HepG2 (cell line): ENCODE measurements at regions not wholly inside any gene's neighbourhood (a gene's known extent, or its start where the extent isn't known, plus 50 kb on each side); places are given as distances from the start of the nearest gene placed in this dataset.

Source experiments
- ATAC-seq: fragments of 200-7000 bp; cut with Tn5 transposase; 3 replicates; pipeline ENCODE4 v1.9.1; 2020; ENCODE audit warnings: mild to moderate bottlenecking, moderate library complexity
- BruUV-seq: library from RNA; stranded (reverse); fragments of 400-500 nt; replicated peaks from 2 replicates; lab custom pipeline; 2021; lab: Mats Ljungman, UMichigan
- CTCF ChIA-PET: fragments of 300-600 bp; formaldehyde crosslinking; extraction: SDS; loops from one replicate; lab custom pipeline; 2021; ENCODE audit warnings: low total read pairs, inconsistent platforms, low intra/inter-chr PET ratio; lab: Yijun Ruan, JAX
- POLR2A ChIA-PET: fragments of 350-600 bp; sonication (Branson Sonifier 250); formaldehyde crosslinking; loops from one replicate; lab custom pipeline; 2020; ENCODE audit warnings: antibody characterized with exemption, inconsistent platforms; lab: Yijun Ruan, JAX
- DNase-seq: peaks from one replicate; pipeline ENCODE4 v3.0.0-alpha.2; 2015; ENCODE audit warnings: low spot score
- FAIRE-seq: peaks from 3 replicates; lab custom pipeline; 2011; peaks lifted over from hg19 to GRCh38; lab: Jason Lieb, UNC
- H2AFZ ChIP-seq: one replicate; pipeline ENCODE4 v1.6.1; 2011; ENCODE audit warnings: low read length, inconsistent platforms
- H3K27ac ChIP-seq: fragments of 300-600 bp; 3 replicates; pipeline ENCODE4 v1.8.0; 2011; ENCODE audit warnings: mixed run types, mild to moderate bottlenecking, mixed read lengths, low read length, inconsistent platforms; ENCODE audit not compliant: insufficient read depth; ENCODE audit errors: extremely low read length
- H3K27me3 ChIP-seq, 2 experiments: fragments of 200-600 bp in 1 of 2; 2 replicates in 1 of 2; 3 replicates in 1 of 2; pipeline versions ENCODE4 v1.6.0 to v1.8.0; 2011; ENCODE audit warnings: low read length in 2 of 2, mild to moderate bottlenecking in 2 of 2, moderate library complexity in 2 of 2, inconsistent platforms in 1 of 2; ENCODE audit not compliant: insufficient read depth in 2 of 2, control insufficient read depth in 1 of 2
- H3K36me3 ChIP-seq, 2 experiments: fragments of 200-600 bp in 1 of 2; replicated peaks in 1 of 2; 2 replicates in 1 of 2; 3 replicates in 1 of 2; pipeline versions ENCODE4 v1.5.1 to v1.8.0; 2011; ENCODE audit warnings: low read length in 2 of 2, inconsistent platforms in 1 of 2; ENCODE audit not compliant: insufficient read depth in 2 of 2, control insufficient read depth in 1 of 2
- H3K4me1 ChIP-seq: 2 replicates; pipeline ENCODE4 v1.5.1; 2012; ENCODE audit warnings: low read length, inconsistent platforms; ENCODE audit not compliant: insufficient read depth
- H3K4me2 ChIP-seq: 2 replicates; pipeline ENCODE4 v1.6.0; 2011; ENCODE audit warnings: low read depth, low read length, inconsistent platforms
- H3K4me3 ChIP-seq, 3 experiments: fragments of 200-600 bp in 1 of 3; sonication (generic), shearing (Covaris generic) in 1 of 3; replicated peaks in 1 of 3; 2 replicates each; pipeline ENCODE4 v1.5.1; 2011 to 2016; ENCODE audit warnings: low read length in 3 of 3, inconsistent platforms in 2 of 3, low read depth in 2 of 3, mild to moderate bottlenecking in 2 of 3, control low read depth in 1 of 3, mixed read lengths in 1 of 3; ENCODE audit not compliant: insufficient read depth in 1 of 3
- H3K79me2 ChIP-seq: one replicate; pipeline ENCODE4 v1.6.1; 2011; ENCODE audit warnings: low read length, inconsistent platforms; ENCODE audit not compliant: insufficient read depth
- H3K9ac ChIP-seq: 2 replicates; pipeline ENCODE4 v1.6.0; 2011; ENCODE audit warnings: mild to moderate bottlenecking, low read depth, low read length, inconsistent platforms; ENCODE audit not compliant: insufficient read depth
- H3K9me3 ChIP-seq: 2 replicates; pipeline ENCODE4 v1.5.1; 2012; ENCODE audit warnings: mild to moderate bottlenecking, low read length
- H4K20me1 ChIP-seq: 2 replicates; pipeline ENCODE4 v1.6.0; 2011; ENCODE audit warnings: inconsistent platforms, mild to moderate bottlenecking, low read length, moderate library complexity; ENCODE audit not compliant: insufficient read depth
- FOXA3 ChIP-seq: IDR thresholded peaks from 2 replicates; pipeline ENCODE4 v1.6.1; 2016; ENCODE audit warnings: missing genetic modification reagents, missing compliant biosample characterization
- HNRNPK ChIP-seq: fragments of 200-400 bp; formaldehyde crosslinking; IDR thresholded peaks from 2 replicates; pipeline ENCODE4 v1.6.1; 2018; ENCODE audit warnings: low read length, low read depth, moderate library complexity, mild to moderate bottlenecking; ENCODE audit not compliant: poor library complexity, severe bottlenecking
- IKZF1 ChIP-seq: fragments of 450-650 bp; IDR thresholded peaks from 2 replicates; pipeline ENCODE4 v1.7.1; 2016
- NCOA2 ChIP-seq: sonication (generic); formaldehyde crosslinking; IDR thresholded peaks from 2 replicates; pipeline ENCODE4 v1.8.0; 2022; ENCODE audit warnings: inconsistent platforms
- NFKB2 ChIP-seq: sonication (generic); formaldehyde crosslinking; IDR thresholded peaks from 2 replicates; pipeline ENCODE4 v1.4.0; 2020; ENCODE audit warnings: missing genetic modification reagents, borderline replicate concordance
- NR2F2 ChIP-seq: IDR thresholded peaks from 2 replicates; pipeline ENCODE4 v1.6.1; 2012; ENCODE audit warnings: low read depth, inconsistent platforms, borderline replicate concordance
- RAD51 ChIP-seq: fragments of 450-650 bp; IDR thresholded peaks from 2 replicates; pipeline ENCODE4 v1.6.1; 2016; ENCODE audit warnings: borderline replicate concordance
- RCOR2 ChIP-seq: IDR thresholded peaks from 2 replicates; pipeline ENCODE4 v1.6.1; 2016; ENCODE audit warnings: missing biosample characterization, missing genetic modification reagents
- RORA ChIP-seq: sonication (generic); formaldehyde crosslinking; IDR thresholded peaks from 2 replicates; pipeline ENCODE4 v1.5.0; 2020; ENCODE audit warnings: mild to moderate bottlenecking, missing genetic modification reagents, moderate library complexity
- SMAD9 ChIP-seq: sonication (generic); formaldehyde crosslinking; IDR thresholded peaks from 2 replicates; pipeline ENCODE4 v1.5.1; 2020; ENCODE audit warnings: mild to moderate bottlenecking, missing genetic modification reagents
- SRSF1 ChIP-seq: fragments of 200-400 bp; formaldehyde crosslinking; optimal IDR thresholded peaks from 2 replicates; pipeline ENCODE3; 2017; ENCODE audit warnings: mild to moderate bottlenecking, low read depth, low read length, moderate library complexity
- XBP1 ChIP-seq: sonication (generic); formaldehyde crosslinking; IDR thresholded peaks from 2 replicates; pipeline ENCODE4 v1.5.0; 2020; ENCODE audit warnings: missing genetic modification reagents
- ZFP41 ChIP-seq: sonication (generic); formaldehyde crosslinking; IDR thresholded peaks from 2 replicates; pipeline ENCODE4 v1.4.0; 2020; ENCODE audit warnings: mild to moderate bottlenecking, missing genetic modification reagents, borderline replicate concordance
- ZFP82 ChIP-seq: sonication (generic); formaldehyde crosslinking; IDR thresholded peaks from 2 replicates; pipeline ENCODE4 v1.5.1; 2020; ENCODE audit warnings: mild to moderate bottlenecking, missing genetic modification reagents, borderline replicate concordance
- ZNF232 ChIP-seq: sonication (generic); formaldehyde crosslinking; IDR thresholded peaks from 2 replicates; pipeline ENCODE4 v1.4.0; 2020; ENCODE audit warnings: missing genetic modification reagents, borderline replicate concordance
- ZNF468 ChIP-seq: sonication (generic); formaldehyde crosslinking; IDR thresholded peaks from 2 replicates; pipeline ENCODE4 v1.8.0; 2022; ENCODE audit warnings: mild to moderate bottlenecking, moderate library complexity, missing genetic modification reagents
- ZNF543 ChIP-seq: sonication (generic); formaldehyde crosslinking; IDR thresholded peaks from 2 replicates; pipeline ENCODE4 v1.4.0; 2020; ENCODE audit warnings: mild to moderate bottlenecking, missing genetic modification reagents
- ZNF557 ChIP-seq: sonication (generic); formaldehyde crosslinking; IDR thresholded peaks from 2 replicates; pipeline ENCODE4 v1.4.0; 2020; ENCODE audit warnings: missing genetic modification reagents
- ZNF577 ChIP-seq: sonication (generic); formaldehyde crosslinking; IDR thresholded peaks from 2 replicates; pipeline ENCODE4 v1.4.0; 2020; ENCODE audit warnings: mild to moderate bottlenecking, low read depth, missing genetic modification reagents, borderline replicate concordance
- ZNF615 ChIP-seq: sonication (generic); formaldehyde crosslinking; IDR thresholded peaks from 2 replicates; pipeline ENCODE4 v1.5.0; 2020; ENCODE audit warnings: mild to moderate bottlenecking, missing genetic modification reagents, borderline replicate concordance
- ZNF780A ChIP-seq: sonication (generic); formaldehyde crosslinking; IDR thresholded peaks from 2 replicates; pipeline ENCODE4 v1.8.0; 2022; ENCODE audit warnings: mild to moderate bottlenecking, missing genetic modification reagents, moderate library complexity
- WGBS: methylation state at CpG from one replicate; pipeline ENCODE4 v1.1.6; 2017; ENCODE audit warnings: low lambda C conversion rate; 5-methylcytosine and 5-hydroxymethylcytosine counted together
- in situ Hi-C: cut with HindIII; loops from 2 replicates; pipeline ENCODE4 v1.10.0; 2017; ENCODE audit warnings: low pct_unique_long_range_greater_than_20kb; ENCODE audit not compliant: extremely low pct_ligation_motif_present
- intact Hi-C: fragments of 100-400 bp; cut with micrococcal nuclease; formaldehyde crosslinking; loops from one replicate; pipeline ENCODE4 v1.10.0; 2022; ENCODE audit not compliant: unreplicated experiment
- TF ChIP-seq, protein P1 (sequence below): sonication (generic); formaldehyde crosslinking; conservative IDR thresholded peaks from 2 replicates; pipeline ENCODE4 v1.8.1; 2023; ENCODE audit warnings: missing genetic modification reagents
- TF ChIP-seq, protein P2 (sequence below): IDR thresholded peaks from 2 replicates; pipeline ENCODE4 v1.6.1; 2016; ENCODE audit warnings: low read depth, control low read depth

DNA sequence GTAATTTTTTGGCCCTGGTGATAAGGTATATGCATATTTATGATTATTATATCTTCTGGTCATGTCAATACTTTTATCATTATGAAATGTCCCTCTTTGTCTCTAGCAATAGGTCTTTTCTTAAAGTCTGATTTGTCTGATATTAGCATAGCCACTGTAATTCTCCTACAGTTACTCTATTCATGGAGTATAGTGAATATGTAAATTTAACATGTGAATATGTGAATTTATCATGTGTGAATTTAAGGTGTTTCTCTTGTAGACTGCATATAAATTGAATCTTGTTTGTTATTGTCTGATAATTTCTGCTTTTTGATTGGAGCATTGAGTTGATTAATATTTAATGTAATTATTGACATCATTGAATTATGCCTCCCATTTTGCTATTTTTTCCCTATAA is 259.4 kb downstream of the HRH4 start:
- in situ Hi-C loops: no loop called here

DNA sequence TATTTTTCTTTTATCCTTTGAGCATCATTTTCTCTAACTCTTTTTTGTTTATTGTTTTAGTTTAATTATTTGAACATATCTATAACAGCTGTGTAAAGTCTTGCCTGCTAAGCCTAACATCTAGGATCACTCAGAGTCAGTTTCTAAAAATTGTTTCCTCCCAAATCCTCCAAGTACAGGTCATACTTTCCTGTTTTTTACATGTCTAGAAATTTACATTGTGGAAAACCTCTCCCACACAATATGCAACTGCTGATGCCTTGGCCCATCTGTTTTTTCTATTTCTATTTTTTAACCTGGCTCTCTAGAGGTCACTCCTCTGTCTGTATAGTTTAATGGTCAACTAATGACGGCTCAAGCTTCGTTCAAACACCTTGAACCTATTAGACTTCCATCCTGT is 261.0 kb downstream of the HRH4 start:
- no peak for FAIRE-seq
- Histone ChIP-seq H4K20me1 (no peaks in the 10 kb centered on the region), H3K4me2 (no peak overlapping the region), H3K36me3 (no peaks in the 10 kb centered on the region), H3K4me1 (no peaks in the 10 kb centered on the region), H3K4me3 (no peak overlapping the region), H3K27ac (no peak overlapping the region), H3K27me3 (no peaks in the 10 kb centered on the region), H3K9ac (no peak overlapping the region), H2AFZ (no peak overlapping the region), H3K9me3 (no peaks in the 10 kb centered on the region), H3K79me2 (no peaks in the 10 kb centered on the region)
- DNase-seq: no peak
- intact Hi-C loops: no loop called here
- 0% methylated on average over 2 of the region's 2 CpGs for WGBS
- ATAC-seq: no peak
- POLR2A ChIA-PET: no interaction called here
- BruUV-seq: no TSS peak
- CTCF ChIA-PET: no interaction called here
- in situ Hi-C loops: no loop called here
- TF ChIP-seq SRSF1: no peak
- TF ChIP-seq, protein P1, sequence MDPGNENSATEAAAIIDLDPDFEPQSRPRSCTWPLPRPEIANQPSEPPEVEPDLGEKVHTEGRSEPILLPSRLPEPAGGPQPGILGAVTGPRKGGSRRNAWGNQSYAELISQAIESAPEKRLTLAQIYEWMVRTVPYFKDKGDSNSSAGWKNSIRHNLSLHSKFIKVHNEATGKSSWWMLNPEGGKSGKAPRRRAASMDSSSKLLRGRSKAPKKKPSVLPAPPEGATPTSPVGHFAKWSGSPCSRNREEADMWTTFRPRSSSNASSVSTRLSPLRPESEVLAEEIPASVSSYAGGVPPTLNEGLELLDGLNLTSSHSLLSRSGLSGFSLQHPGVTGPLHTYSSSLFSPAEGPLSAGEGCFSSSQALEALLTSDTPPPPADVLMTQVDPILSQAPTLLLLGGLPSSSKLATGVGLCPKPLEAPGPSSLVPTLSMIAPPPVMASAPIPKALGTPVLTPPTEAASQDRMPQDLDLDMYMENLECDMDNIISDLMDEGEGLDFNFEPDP (CRISPR knock-in tag): no peak
- TF ChIP-seq ZNF543 (CRISPR knock-in tag): no peak
- TF ChIP-seq ZNF577 (CRISPR knock-in tag): no peak
- no peak for TF ChIP-seq ZNF615 (CRISPR knock-in tag)
- no peak for TF ChIP-seq ZNF468
- TF ChIP-seq HNRNPK: no peak
- no peak for TF ChIP-seq NCOA2 (CRISPR knock-in tag)
- no peak for TF ChIP-seq RAD51
- TF ChIP-seq FOXA3: no peak
- no peak for TF ChIP-seq ZNF232 (CRISPR knock-in tag)
- no peak for TF ChIP-seq RORA (CRISPR knock-in tag)
- no peak for TF ChIP-seq NFKB2 (CRISPR knock-in tag)

More for the DNA sequence above, 259.4 kb downstream of the HRH4 start:
- Histone ChIP-seq H3K9me3 (no peaks in the 10 kb centered on the region), H2AFZ (no peak overlapping the region), H3K9ac (no peak overlapping the region), H3K36me3 (no peaks in the 10 kb centered on the region), H3K27ac (no peak overlapping the region), H3K79me2 (no peaks in the 10 kb centered on the region), H4K20me1 (no peaks in the 10 kb centered on the region), H3K27me3 (no peaks in the 10 kb centered on the region), H3K4me2 (no peak overlapping the region), H3K4me1 (no peaks in the 10 kb centered on the region), H3K4me3 (no peak overlapping the region)
- ChIA-PET CTCF (no interaction called here), POLR2A (no interaction called here)
- FAIRE-seq (no peak), DNase-seq (no peak), ATAC-seq (no peak)
- TF ChIP-seq NR2F2: no peak
- TF ChIP-seq ZFP82: no peak
- no peak for TF ChIP-seq RCOR2 (CRISPR knock-in tag)
- TF ChIP-seq SMAD9 (CRISPR knock-in tag): no peak
- TF ChIP-seq ZNF780A: no peak
- TF ChIP-seq, protein P2, sequence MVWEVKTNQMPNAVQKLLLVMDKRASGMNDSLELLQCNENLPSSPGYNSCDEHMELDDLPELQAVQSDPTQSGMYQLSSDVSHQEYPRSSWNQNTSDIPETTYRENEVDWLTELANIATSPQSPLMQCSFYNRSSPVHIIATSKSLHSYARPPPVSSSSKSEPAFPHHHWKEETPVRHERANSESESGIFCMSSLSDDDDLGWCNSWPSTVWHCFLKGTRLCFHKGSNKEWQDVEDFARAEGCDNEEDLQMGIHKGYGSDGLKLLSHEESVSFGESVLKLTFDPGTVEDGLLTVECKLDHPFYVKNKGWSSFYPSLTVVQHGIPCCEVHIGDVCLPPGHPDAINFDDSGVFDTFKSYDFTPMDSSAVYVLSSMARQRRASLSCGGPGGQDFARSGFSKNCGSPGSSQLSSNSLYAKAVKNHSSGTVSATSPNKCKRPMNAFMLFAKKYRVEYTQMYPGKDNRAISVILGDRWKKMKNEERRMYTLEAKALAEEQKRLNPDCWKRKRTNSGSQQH (CRISPR knock-in tag): no peak
- no peak for TF ChIP-seq XBP1
- TF ChIP-seq ZNF557 (CRISPR knock-in tag): no peak
- TF ChIP-seq IKZF1: no peak
- TF ChIP-seq ZFP41: no peak
- no TSS peak for BruUV-seq
- intact Hi-C loops: no loop called here
